Mesendoderm (in vitro differentiated cells): ENCODE measurements at regions not wholly inside any gene's neighbourhood (a gene's known extent, or its start where the extent isn't known, plus 50 kb on each side); places are given as distances from the start of the nearest gene placed in this dataset.
A peak's percentile ranks its signal among the peaks of the same experiment; 100 is the strongest.

Source experiments
- DNase-seq: peaks from one replicate; pipeline ENCODE4 v3.0.0; 2013
- H2AK5ac ChIP-seq: 2 replicates; pipeline ENCODE4 v1.6.1; 2013; ENCODE audit warnings: low read length, inconsistent platforms
- H2BK120ac ChIP-seq: 2 replicates; pipeline ENCODE4 v1.6.1; 2013; ENCODE audit warnings: low read depth, mild to moderate bottlenecking, low read length, moderate library complexity, mixed read lengths
- H2BK15ac ChIP-seq: replicated peaks from 2 replicates; pipeline ENCODE4 v1.6.1; 2013; ENCODE audit warnings: low read depth, mild to moderate bottlenecking, moderate library complexity
- H2BK5ac ChIP-seq: 2 replicates; pipeline ENCODE4 v1.6.1; 2013; ENCODE audit warnings: low read length, inconsistent platforms
- H3K18ac ChIP-seq: 2 replicates; pipeline ENCODE4 v1.6.1; 2013; ENCODE audit warnings: mild to moderate bottlenecking, low read length, mixed read lengths
- H3K23ac ChIP-seq: one replicate; pipeline ENCODE4 v1.6.1; 2013; ENCODE audit warnings: low read length
- H3K27ac ChIP-seq: 2 replicates; pipeline ENCODE4 v1.5.1; 2013; ENCODE audit warnings: low read depth, mild to moderate bottlenecking, inconsistent platforms, low read length, moderate library complexity
- H3K27me3 ChIP-seq: 2 replicates; pipeline ENCODE4 v1.6.1; 2013; ENCODE audit warnings: low read length, control low read depth, mild to moderate bottlenecking, inconsistent platforms; ENCODE audit not compliant: insufficient read depth, poor library complexity
- H3K36me3 ChIP-seq: 2 replicates; pipeline ENCODE4 v1.6.1; 2013; ENCODE audit warnings: low read length, inconsistent platforms; ENCODE audit not compliant: control insufficient read depth, insufficient read depth
- H3K4ac ChIP-seq: one replicate; pipeline ENCODE4 v1.6.1; 2013; ENCODE audit warnings: low read depth, mild to moderate bottlenecking, low read length, moderate library complexity
- H3K4me1 ChIP-seq: 2 replicates; pipeline ENCODE4 v1.6.1; 2013; ENCODE audit warnings: low read depth, low read length, inconsistent platforms; ENCODE audit not compliant: control insufficient read depth
- H3K4me2 ChIP-seq: 2 replicates; pipeline ENCODE4 v1.6.1; 2013; ENCODE audit warnings: low read length
- H3K4me3 ChIP-seq: 2 replicates; pipeline ENCODE4 v1.5.1; 2013; ENCODE audit warnings: mild to moderate bottlenecking, low read length
- H3K56ac ChIP-seq: one replicate; pipeline ENCODE4 v1.6.1; 2013; ENCODE audit warnings: low read length
- H3K79me1 ChIP-seq: 2 replicates; pipeline ENCODE4 v1.6.1; 2013; ENCODE audit warnings: low read length, inconsistent platforms
- H3K79me2 ChIP-seq: 2 replicates; pipeline ENCODE4 v1.6.1; 2013; ENCODE audit warnings: mild to moderate bottlenecking, low read length; ENCODE audit not compliant: control insufficient read depth, insufficient read depth
- H3K9ac ChIP-seq: 2 replicates; pipeline ENCODE4 v1.6.1; 2013; ENCODE audit warnings: low read length, inconsistent platforms
- H4K5ac ChIP-seq: one replicate; pipeline ENCODE4 v1.6.1; 2013; ENCODE audit warnings: low read length
- H4K8ac ChIP-seq: one replicate; pipeline ENCODE4 v1.6.1; 2013; ENCODE audit warnings: low read depth, mild to moderate bottlenecking, control low read depth, low read length, moderate library complexity
- WGBS: extraction: QIAGEN DNeasy Blood & Tissue Kit; methylation state at CpG from one replicate; pipeline ENCODE4 v1.1.7; 2013; ENCODE audit warnings: low lambda C conversion rate, missing lambda C conversion rate; ENCODE audit not compliant: insufficient coverage; ENCODE audit errors: extremely low coverage; 5-methylcytosine and 5-hydroxymethylcytosine counted together

GRCh38 chr2:53583583-53583982 is 184.0 kb upstream of the CHAC2 start:
- no CpG with 5 or more reads among the region's 3 CpGs for WGBS
- no peak overlapping the region for H3K56ac ChIP-seq

DNA sequence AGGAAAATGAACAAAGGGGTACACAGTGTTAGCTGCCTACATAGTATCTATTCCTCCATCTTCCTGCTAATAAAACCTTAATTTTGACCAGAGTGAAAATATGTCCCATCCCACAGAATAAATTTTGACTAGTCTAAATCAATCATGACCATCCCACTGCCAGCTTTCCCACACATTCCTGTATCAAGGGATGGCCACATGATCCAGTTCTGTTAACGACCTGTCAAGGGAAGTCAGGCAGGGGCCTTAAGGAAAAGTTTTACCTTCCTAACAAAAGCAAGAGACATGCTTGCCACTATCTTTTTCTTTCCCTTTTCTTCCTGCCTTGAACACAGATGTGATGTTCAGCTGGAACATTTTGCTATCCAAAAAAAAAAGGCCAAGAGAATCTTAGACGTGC is 185.0 kb upstream of the CHAC2 start:
- DNase-seq = peak; percentile 52
- H3K56ac ChIP-seq = no peak overlapping the region
- no peak overlapping the region for H3K9ac ChIP-seq
- no peak overlapping the region for H3K4me2 ChIP-seq
- no peak overlapping the region for H4K5ac ChIP-seq
- no peaks in the 10 kb centered on the region for H3K36me3 ChIP-seq
- no peak overlapping the region for H2BK15ac ChIP-seq
- no peaks in the 10 kb centered on the region for H3K79me2 ChIP-seq
- no peaks in the 10 kb centered on the region for H3K79me1 ChIP-seq
- H3K23ac ChIP-seq = no peak overlapping the region
- H2BK5ac ChIP-seq = no peak overlapping the region
- no peak overlapping the region for H3K4me3 ChIP-seq
- H3K18ac ChIP-seq = no peak overlapping the region
- no peaks in the 10 kb centered on the region for H3K27me3 ChIP-seq
- H4K8ac ChIP-seq = no peak overlapping the region
- WGBS = no CpG with 5 or more reads among the region's 2 CpGs
- no peak overlapping the region for H2AK5ac ChIP-seq
- no peak overlapping the region for H3K4ac ChIP-seq
- no peak overlapping the region for H2BK120ac ChIP-seq
- no peak overlapping the region for H3K27ac ChIP-seq
- H3K4me1 ChIP-seq = peaks cover 11% of the 10 kb centered on the region

More at GRCh38 chr2:53583583-53583982, 184.0 kb upstream of the CHAC2 start:
- H3K79me1 ChIP-seq = no peaks in the 10 kb centered on the region
- no peak overlapping the region for H3K27ac ChIP-seq
- no peak overlapping the region for H3K4me3 ChIP-seq
- no peak overlapping the region for H2BK15ac ChIP-seq
- no peak overlapping the region for H4K8ac ChIP-seq
- no peak overlapping the region for H3K18ac ChIP-seq
- H3K9ac ChIP-seq = no peak overlapping the region
- H3K4me2 ChIP-seq = no peak overlapping the region
- no peak overlapping the region for H2AK5ac ChIP-seq
- H3K27me3 ChIP-seq = no peaks in the 10 kb centered on the region
- no peak overlapping the region for H4K5ac ChIP-seq
- H3K79me2 ChIP-seq = no peaks in the 10 kb centered on the region
- no peak overlapping the region for H3K4ac ChIP-seq
- no peaks in the 10 kb centered on the region for H3K36me3 ChIP-seq
- H3K23ac ChIP-seq = no peak overlapping the region
- peaks cover 11% of the 10 kb centered on the region for H3K4me1 ChIP-seq
- H2BK120ac ChIP-seq = no peak overlapping the region
- no peak overlapping the region for H2BK5ac ChIP-seq
- DNase-seq = peak; percentile 28

DNA sequence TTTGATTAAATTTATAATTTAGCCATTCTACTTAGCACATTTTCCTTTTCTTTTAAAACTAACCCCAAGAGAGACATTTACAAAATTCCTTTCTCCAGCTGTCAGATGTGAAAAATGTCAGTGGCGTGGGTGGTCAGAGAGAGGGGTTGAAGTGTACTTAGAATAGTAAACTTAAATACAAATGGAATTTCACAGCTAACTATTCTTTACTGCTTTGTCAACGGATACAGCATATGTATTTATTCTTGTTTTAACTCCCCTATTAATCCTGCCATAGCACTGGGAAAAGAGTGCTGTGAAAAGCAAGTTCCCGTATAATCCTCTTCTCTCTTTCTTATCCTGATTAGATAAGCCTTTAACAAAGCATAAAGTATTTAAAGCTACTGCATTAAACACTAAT is 191.4 kb upstream of the CHAC2 start:
- Histone ChIP-seq H2BK5ac (no peak overlapping the region), H3K36me3 (no peaks in the 10 kb centered on the region), H3K9ac (no peak overlapping the region), H4K5ac (no peak overlapping the region), H3K27ac (no peak overlapping the region), H2BK120ac (no peak overlapping the region), H2AK5ac (no peak overlapping the region), H3K56ac (no peak overlapping the region), H3K4me2 (no peak overlapping the region), H4K8ac (no peak overlapping the region), H3K79me1 (no peaks in the 10 kb centered on the region), H3K79me2 (no peaks in the 10 kb centered on the region), H2BK15ac (no peak overlapping the region), H3K4ac (no peak overlapping the region), H3K23ac (no peak overlapping the region), H3K4me3 (no peak overlapping the region), H3K18ac (no peak overlapping the region), H3K27me3 (no peaks in the 10 kb centered on the region), H3K4me1 (peaks cover 3% of the 10 kb centered on the region)
- WGBS = no CpG with 5 or more reads among the region's 3 CpGs
- no peak for DNase-seq

DNA sequence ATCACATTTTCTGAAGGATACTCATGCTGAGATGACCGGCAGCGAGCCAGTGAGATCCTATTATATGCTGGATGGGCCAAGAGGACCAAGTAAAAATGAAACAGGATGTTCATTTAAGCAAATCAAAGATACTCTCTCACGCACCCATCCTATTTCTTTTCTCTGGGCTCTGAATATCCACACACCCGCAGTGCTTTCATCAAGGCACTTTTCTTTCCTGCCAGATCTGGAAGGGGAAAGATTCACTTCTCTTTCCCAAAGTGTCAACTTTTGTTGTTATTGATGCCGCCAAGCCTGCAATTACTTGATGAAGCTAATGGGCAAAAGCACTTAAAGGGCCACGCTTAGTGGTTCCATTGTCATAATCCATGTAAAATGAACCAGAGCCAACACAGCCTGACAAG is 191.9 kb upstream of the CHAC2 start:
- Histone ChIP-seq H3K23ac (no peak overlapping the region), H3K36me3 (no peaks in the 10 kb centered on the region), H3K4ac (no peak overlapping the region), H3K56ac (no peak overlapping the region), H2AK5ac (no peak overlapping the region), H4K5ac (no peak overlapping the region), H3K18ac (no peak overlapping the region), H3K79me1 (no peaks in the 10 kb centered on the region), H3K27ac (no peak overlapping the region), H2BK5ac (no peak overlapping the region), H3K4me3 (no peak overlapping the region), H2BK120ac (no peak overlapping the region), H4K8ac (no peak overlapping the region), H3K9ac (no peak overlapping the region), H3K4me1 (peaks cover 3% of the 10 kb centered on the region), H3K4me2 (no peak overlapping the region), H3K79me2 (no peaks in the 10 kb centered on the region), H3K27me3 (no peaks in the 10 kb centered on the region), H2BK15ac (no peak overlapping the region)
- WGBS = no CpG with 5 or more reads among the region's 6 CpGs
- DNase-seq = no peak

- Histone ChIP-seq H3K36me3 (no peaks in the 10 kb centered on the region), H3K79me1 (no peaks in the 10 kb centered on the region), H3K27me3 (no peaks in the 10 kb centered on the region), H3K27ac (no peak overlapping the region), H3K56ac (no peak overlapping the region), H3K79me2 (no peaks in the 10 kb centered on the region), H2BK120ac (no peak overlapping the region), H3K4me1 (peaks cover 3% of the 10 kb centered on the region), H4K5ac (no peak overlapping the region), H3K9ac (no peak overlapping the region), H2AK5ac (no peak overlapping the region), H4K8ac (no peak overlapping the region), H2BK15ac (no peak overlapping the region), H2BK5ac (no peak overlapping the region), H3K4me3 (no peak overlapping the region), H3K4ac (no peak overlapping the region), H3K23ac (no peak overlapping the region), H3K18ac (no peak overlapping the region), H3K4me2 (no peak overlapping the region)
- WGBS = no CpG with 5 or more reads among the region's 1 CpG
- DNase-seq = no peak
These were observed 194.9 kb upstream of the CHAC2 start for GRCh38 chr2:53572696-53573095.

DNA sequence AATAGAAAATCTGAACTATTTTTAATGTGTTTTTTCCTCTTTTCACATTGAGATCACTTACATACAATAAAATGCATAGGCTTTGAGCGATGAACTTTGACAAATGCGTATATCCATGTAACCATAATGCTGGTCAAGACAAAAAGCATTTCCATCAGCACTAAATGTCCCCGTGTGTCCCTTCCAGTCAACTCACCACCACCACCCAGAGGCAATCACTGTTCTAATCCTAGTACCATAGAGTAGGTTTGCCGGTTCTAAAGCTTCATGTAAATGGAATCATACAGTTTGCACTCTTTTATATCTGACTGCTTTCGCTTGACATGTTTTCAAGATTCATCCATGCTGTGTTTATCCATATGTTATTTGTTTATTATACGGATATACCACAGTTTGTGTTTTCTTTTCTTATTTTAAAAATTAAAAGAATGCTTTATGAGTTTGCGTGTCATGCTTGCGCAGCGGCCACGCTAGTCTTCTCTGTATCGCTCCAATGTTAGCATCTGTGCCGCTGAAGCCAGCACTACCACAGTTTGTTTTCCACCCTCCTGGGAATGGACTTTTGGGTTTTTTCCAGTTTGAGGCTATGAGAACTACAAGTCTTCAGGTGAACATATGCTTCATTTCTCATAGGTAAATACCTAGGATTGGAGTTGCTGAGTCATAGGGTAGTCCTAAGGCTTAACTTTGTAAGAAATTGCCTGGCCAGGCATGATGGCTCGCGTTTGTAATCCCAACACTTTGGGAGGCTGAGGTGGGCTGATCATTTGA is 197.5 kb upstream of the CHAC2 start:
- H3K79me2 ChIP-seq = no peaks in the 10 kb centered on the region
- H2BK120ac ChIP-seq = no peak overlapping the region
- no peak overlapping the region for H4K8ac ChIP-seq
- H3K56ac ChIP-seq = no peak overlapping the region
- peaks cover 5% of the 10 kb centered on the region for H3K4me1 ChIP-seq
- no peak for DNase-seq
- H3K4me2 ChIP-seq = no peak overlapping the region
- H3K36me3 ChIP-seq = no peaks in the 10 kb centered on the region
- no peak overlapping the region for H3K27ac ChIP-seq
- H3K23ac ChIP-seq = no peak overlapping the region
- no peak overlapping the region for H3K4me3 ChIP-seq
- no peaks in the 10 kb centered on the region for H3K27me3 ChIP-seq
- H4K5ac ChIP-seq = no peak overlapping the region
- H2BK5ac ChIP-seq = no peak overlapping the region
- no peak overlapping the region for H3K4ac ChIP-seq
- no peak overlapping the region for H3K9ac ChIP-seq
- no peak overlapping the region for H2AK5ac ChIP-seq
- WGBS = no CpG with 5 or more reads among the region's 14 CpGs
- H3K79me1 ChIP-seq = no peaks in the 10 kb centered on the region
- no peak overlapping the region for H3K18ac ChIP-seq
- H2BK15ac ChIP-seq = no peak overlapping the region
